ENCODE measurements at regions not wholly inside any gene's neighbourhood (a gene's known extent, or its start where the extent isn't known, plus 50 kb on each side); places are given as distances from the start of the nearest gene placed in this dataset.

GRCh38 chr4:153966641-153967040, 177.8 kb upstream of the SFRP2 start:
- TF ChIP-seq CTCF (IDR thresholded peaks at IDR 0.05; ENCODE audit: insufficient read depth, low read length, poor library complexity, severe bottlenecking) (no peak), EZH2phosphoT487 (conservative IDR thresholded peaks at IDR 0.05; ENCODE audit: low read length) (no peak)
